Astrocyte of the cerebellum (primary cell): ENCODE measurements at regions not wholly inside any gene's neighbourhood (a gene's known extent, or its start where the extent isn't known, plus 50 kb on each side); places are given as distances from the start of the nearest gene placed in this dataset.
A peak's percentile ranks its signal among the peaks of the same experiment; 100 is the strongest.

Experiments
- DNase-seq: peaks from one replicate; pipeline ENCODE4 v3.0.0-alpha.2; 2011; ENCODE audit warnings: low read depth
- H3K4me3 ChIP-seq: 2 replicates; pipeline ENCODE4 v1.5.1; 2011; ENCODE audit warnings: mild to moderate bottlenecking, low read depth, low read length, moderate library complexity
- in situ Hi-C: cut with HindIII; loops from 2 replicates; pipeline ENCODE4 v1.10.0; 2017; ENCODE audit warnings: low sequenced_read_pairs
- TF ChIP-seq, protein P1 (sequence below): IDR thresholded peaks from 2 replicates; pipeline ENCODE4 v1.5.1; 2012; ENCODE audit warnings: low read length, low read depth, moderate library complexity, mild to moderate bottlenecking; ENCODE audit errors: missing control alignments

DNA sequence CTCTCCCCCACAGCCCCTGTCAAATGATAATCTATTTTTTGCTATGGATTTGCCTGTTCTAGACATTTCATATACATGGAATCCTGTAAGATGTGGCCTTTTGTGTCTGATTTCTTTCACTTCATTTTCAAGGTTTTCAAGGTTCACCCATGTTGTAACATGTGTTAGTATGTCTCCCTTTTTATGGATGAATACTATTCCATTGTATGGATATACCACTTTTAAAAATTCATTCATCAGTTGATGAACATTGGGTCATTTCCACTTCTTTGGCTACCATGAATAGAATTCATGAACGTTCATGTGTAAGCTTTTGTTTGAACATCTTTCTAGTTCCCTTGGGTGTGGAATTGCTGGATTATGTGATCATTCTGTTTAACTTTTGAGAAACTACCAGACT is 94.7 kb upstream of the ZNF366 start:
- in situ Hi-C loops: no loop called here
- H3K4me3 ChIP-seq: no peak overlapping the region
- TF ChIP-seq, protein P1, sequence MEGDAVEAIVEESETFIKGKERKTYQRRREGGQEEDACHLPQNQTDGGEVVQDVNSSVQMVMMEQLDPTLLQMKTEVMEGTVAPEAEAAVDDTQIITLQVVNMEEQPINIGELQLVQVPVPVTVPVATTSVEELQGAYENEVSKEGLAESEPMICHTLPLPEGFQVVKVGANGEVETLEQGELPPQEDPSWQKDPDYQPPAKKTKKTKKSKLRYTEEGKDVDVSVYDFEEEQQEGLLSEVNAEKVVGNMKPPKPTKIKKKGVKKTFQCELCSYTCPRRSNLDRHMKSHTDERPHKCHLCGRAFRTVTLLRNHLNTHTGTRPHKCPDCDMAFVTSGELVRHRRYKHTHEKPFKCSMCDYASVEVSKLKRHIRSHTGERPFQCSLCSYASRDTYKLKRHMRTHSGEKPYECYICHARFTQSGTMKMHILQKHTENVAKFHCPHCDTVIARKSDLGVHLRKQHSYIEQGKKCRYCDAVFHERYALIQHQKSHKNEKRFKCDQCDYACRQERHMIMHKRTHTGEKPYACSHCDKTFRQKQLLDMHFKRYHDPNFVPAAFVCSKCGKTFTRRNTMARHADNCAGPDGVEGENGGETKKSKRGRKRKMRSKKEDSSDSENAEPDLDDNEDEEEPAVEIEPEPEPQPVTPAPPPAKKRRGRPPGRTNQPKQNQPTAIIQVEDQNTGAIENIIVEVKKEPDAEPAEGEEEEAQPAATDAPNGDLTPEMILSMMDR: no peak
- no peak for DNase-seq

DNA sequence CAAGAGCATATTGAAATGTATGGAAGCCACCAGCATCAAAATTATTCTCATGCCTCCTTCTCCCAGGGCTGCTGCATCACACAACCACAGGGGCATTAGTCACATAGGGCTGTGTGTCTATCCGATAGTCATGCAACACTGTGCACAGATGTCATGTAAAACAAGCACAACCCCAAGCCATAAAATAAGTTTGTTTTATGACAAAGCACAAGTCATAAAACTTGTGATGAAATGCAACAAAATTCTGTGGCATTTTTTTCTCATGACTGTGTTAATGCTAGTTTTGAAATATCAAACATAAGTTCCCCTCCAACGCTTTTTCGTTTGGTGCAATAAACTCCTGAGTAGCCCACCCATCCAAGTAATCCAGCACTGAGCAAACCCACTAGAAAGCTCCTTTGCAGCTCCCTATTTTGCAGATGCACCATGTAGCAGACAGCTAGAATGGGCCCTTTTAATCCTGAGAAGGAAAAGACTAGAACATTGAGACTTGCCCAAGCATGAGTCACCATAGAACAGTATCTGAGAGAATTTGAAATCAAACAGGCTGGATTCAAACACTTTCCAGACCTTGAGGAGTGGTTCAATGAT is 93.3 kb upstream of the ZNF366 start:
- no peak overlapping the region for H3K4me3 ChIP-seq
- TF ChIP-seq, protein P1: no peak
- in situ Hi-C loops: no loop called here
- DNase-seq: no peak

DNA sequence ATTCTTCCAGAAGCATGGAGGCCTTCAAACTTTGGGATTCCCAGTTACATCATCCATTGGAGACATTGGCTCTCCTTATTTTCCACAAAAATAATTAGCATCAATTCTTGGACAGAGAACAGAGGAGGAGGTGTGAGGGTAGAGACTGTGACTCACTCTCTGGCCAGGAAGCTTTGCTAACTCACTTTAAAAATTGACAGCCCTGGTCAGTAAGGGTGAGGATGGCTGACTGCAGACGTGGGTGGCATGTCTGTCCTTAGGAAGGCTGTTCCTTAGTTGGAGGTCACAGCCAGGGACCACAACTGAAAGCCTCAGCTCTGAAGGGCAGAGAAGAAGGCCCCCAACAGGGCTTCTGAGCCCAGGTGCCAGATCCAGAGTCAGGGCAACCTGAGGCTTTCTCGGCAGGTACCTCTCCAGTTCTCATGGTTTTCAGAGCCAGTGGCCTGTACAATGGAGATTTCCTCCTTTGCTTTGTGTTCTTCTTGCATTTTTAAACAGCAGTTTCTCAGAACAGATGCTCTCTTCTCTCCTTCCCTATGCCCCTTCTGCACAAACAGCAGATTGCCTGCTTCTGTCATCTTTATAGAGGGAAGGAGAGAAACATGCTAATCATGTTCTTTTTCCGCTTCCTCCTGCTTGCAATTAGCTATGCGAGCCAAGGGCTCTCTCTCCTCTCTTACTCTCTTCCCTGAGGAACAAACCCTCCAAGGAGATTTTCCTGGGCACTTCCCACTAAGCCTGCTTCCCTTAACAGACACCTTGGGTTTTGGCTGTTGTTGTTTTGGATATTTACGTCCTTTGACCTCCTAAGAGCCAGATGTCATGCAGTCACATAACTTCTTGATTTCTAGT is 92.5 kb upstream of the ZNF366 start:
- TF ChIP-seq, protein P1: no peak
- H3K4me3 ChIP-seq: no peak overlapping the region
- DNase-seq: no peak
- in situ Hi-C loops: no loop called here

DNA sequence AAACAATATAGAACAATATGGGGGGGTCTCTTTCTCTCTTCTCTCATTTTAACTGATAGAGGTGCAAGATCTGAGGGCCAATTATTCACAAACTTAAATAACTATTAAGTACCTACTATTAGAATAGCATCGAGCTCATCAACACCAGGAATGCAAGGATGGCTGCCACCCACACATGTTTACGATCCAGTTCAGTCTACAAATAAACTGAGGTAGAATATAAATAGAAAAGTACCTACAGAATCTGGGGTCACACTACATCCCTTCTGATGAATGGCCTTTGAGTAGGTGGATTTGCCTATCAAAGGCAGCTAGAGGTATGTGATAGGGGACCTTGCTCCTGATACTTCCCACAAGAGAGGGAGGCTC is 91.8 kb upstream of the ZNF366 start:
- H3K4me3 ChIP-seq: no peak overlapping the region
- in situ Hi-C loops: no loop called here
- no peak for DNase-seq
- TF ChIP-seq, protein P1: no peak

DNA sequence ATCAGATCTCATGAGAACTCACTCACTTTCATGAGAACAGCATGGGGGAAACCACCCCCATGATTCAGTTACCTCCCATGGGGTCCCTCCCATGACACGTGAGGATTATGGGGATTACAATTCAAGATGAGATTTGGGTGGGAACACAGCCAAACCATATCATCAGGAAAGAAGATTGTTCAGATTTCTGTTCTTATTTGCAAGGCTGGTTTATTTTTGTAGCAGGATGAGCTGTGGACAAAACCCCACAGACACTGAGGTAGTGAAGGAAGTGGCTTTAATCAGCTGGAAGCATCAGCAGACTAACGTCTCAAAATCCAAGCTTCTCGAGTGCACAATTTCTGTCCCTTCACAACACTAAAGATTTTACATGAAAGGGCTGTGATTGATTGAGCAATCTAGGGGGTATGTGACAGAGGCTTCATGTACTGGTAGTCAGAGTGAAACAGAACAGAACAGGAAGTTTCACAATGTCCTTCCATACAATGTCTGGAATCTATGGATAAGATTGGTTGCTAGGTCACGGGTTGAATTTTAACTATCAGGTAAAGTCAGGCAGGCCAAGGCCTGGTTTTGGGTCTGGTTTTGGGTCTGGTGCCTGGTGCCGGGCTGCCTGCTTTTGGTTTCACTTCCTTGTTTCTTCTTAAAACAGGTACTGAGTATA is 91.3 kb upstream of the ZNF366 start:
- TF ChIP-seq, protein P1: no peak

DNA sequence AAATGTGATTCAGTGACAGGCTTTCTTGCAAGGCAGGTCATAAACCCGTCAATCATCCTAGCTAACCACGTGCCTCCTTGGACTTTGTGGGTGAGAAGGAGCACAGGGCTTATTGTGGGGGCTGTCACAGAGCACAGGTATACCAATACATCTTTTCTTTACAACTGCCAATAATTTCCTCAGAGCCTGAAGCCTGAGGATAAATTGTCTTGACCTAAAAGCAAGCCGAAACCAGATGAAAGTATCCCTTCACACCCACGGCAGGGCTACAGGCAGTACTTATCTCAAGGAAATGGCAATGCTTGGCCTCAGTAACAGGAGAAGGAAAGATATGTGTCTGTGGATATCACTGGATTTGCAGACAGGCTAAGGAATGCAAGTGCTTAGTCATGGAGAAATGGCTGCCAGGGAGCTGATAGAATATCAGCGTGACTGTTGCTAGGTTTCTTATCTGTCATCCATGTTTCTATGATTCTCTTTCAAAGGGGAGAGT is 90.3 kb upstream of the ZNF366 start:
- DNase-seq: peak; percentile 62
- TF ChIP-seq, protein P1: no peak
- no peak overlapping the region for H3K4me3 ChIP-seq
- in situ Hi-C loops: no loop called here

More for the DNA sequence above, 91.3 kb upstream of the ZNF366 start:
- no peak overlapping the region for H3K4me3 ChIP-seq
- in situ Hi-C loops: no loop called here
- no peak for DNase-seq
